Ovary (tissue), 3 donors: ENCODE measurements at regions not wholly inside any gene's neighbourhood (a gene's known extent, or its start where the extent isn't known, plus 50 kb on each side); places are given as distances from the start of the nearest gene placed in this dataset.

Experiments
- CTCF ChIP-seq, 3 donors: fragments of 450-650 bp in 2 of 3; fragments of 200-600 bp in 1 of 3; IDR thresholded peaks; one replicate each; pipeline versions ENCODE4 v1.5.1 to v1.8.0; 2016 to 2022; ENCODE audit warnings: antibody characterized with exemption in 3 of 3, mild to moderate bottlenecking in 1 of 3
- EP300 ChIP-seq: sonication (generic); formaldehyde crosslinking; IDR thresholded peaks from one replicate; pipeline ENCODE4 v1.6.1; 2017; ENCODE audit warnings: antibody characterized with exemption
- donor health status: DM: no; HTN: no; CAD: no.

DNA sequence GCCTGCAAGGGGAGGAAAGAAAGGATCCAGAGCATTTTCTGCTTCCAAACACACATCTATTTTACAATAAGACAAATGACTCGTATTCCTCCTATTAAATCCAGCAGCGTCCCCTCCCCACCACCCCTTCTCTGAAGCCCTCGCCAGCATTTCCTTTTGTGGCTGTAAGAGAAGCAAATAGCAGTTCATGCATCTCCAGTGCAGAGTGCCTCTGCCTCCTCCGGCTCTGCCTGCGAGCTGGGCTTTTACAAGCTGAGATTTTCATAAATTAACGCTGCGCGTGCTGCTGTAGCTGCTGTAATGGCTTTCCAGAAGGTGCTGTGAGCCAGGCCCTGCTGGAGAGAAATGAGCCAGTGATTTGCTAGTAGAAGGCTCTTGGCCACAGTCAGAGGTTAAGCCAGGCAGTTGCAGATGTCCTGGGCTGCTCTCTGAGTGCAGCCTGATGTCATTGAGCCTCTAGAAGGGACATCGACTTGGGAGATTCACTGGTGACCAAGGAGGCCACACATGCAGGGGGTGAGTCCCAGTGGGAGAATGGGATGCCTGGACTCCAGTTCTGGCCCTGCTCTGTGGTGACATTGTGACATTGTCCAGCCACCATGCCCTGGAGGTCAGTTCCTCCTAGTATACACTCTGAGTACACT, 134.5 kb upstream of the NAV2 start:
- no peak for TF ChIP-seq EP300
- no peak for TF ChIP-seq CTCF (IDR thresholded peaks at IDR 0.05)
